Gastroesophageal sphincter (tissue), 4 donors: ENCODE measurements at regions not wholly inside any gene's neighbourhood (a gene's known extent, or its start where the extent isn't known, plus 50 kb on each side); places are given as distances from the start of the nearest gene placed in this dataset.
"Not testable (repeated sequence)": the region's sequence is repeated elsewhere in the genome, so short reads cannot be mapped to it uniquely, and the experiment has no call there.

ENCODE experiments used
- ATAC-seq: fragments of 150-250 bp; one replicate; pipeline ENCODE4 v1.9.1; 2016; ENCODE audit warnings: mild to moderate bottlenecking, moderate library complexity
- H3K27ac ChIP-seq, 4 donors: fragments of 200-600 bp; sonication (generic) in 3 of 4; 1 replicate in 3 of 4; 2 replicates in 1 of 4; pipeline ENCODE4 v1.5.1; 2016 to 2019
- H3K27me3 ChIP-seq: fragments of 200-600 bp; sonication (generic); one replicate; pipeline ENCODE4 v1.5.1; 2019
- H3K36me3 ChIP-seq, 2 donors: fragments of 200-600 bp; sonication (generic); one replicate each; pipeline ENCODE4 v1.5.1; 2019; ENCODE audit warnings: control low read depth in 1 of 2
- H3K4me1 ChIP-seq, 3 donors: fragments of 200-600 bp; sonication (generic); 1 replicate in 2 of 3; 2 replicates in 1 of 3; pipeline ENCODE4 v1.5.1; 2016 to 2019; ENCODE audit warnings: control low read depth in 2 of 3
- H3K4me3 ChIP-seq, 2 donors: fragments of 200-600 bp; sonication (generic); one replicate each; pipeline ENCODE4 v1.5.1; 2019; ENCODE audit warnings: mild to moderate bottlenecking in 1 of 2, moderate library complexity in 1 of 2
- H3K9me3 ChIP-seq, 3 donors: fragments of 200-600 bp; sonication (generic); one replicate each; pipeline ENCODE4 v1.5.1; 2017 to 2019; ENCODE audit warnings: control low read depth in 2 of 3
- EP300 ChIP-seq: sonication (generic); formaldehyde crosslinking; IDR thresholded peaks from one replicate; pipeline ENCODE4 v1.6.1; 2017; ENCODE audit warnings: antibody characterized with exemption, mild to moderate bottlenecking
- POLR2A ChIP-seq, 2 donors: fragments of 450-650 bp; IDR thresholded peaks; one replicate each; pipeline ENCODE4 v1.6.1; 2017; ENCODE audit warnings: antibody characterized with exemption in 2 of 2, mild to moderate bottlenecking in 2 of 2, moderate library complexity in 1 of 2
- POLR2AphosphoS5 ChIP-seq: sonication (generic); formaldehyde crosslinking; IDR thresholded peaks from one replicate; pipeline ENCODE4 v1.6.1; 2017; ENCODE audit warnings: antibody characterized with exemption
- WGBS, 2 donors: methylation state at CpG; one replicate each; pipeline ENCODE4 v1.1.5; 2018; ENCODE audit warnings: low coverage in 1 of 2; 5-methylcytosine and 5-hydroxymethylcytosine counted together
- TF ChIP-seq, protein P1 (sequence below), 4 experiments: fragments of 200-600 bp in 2 of 4; fragments of 450-650 bp in 2 of 4; sonication (generic) in 1 of 4; IDR thresholded peaks; one replicate each; pipeline ENCODE4 v1.5.1; 2017 to 2019; ENCODE audit warnings: antibody characterized with exemption in 4 of 4, mild to moderate bottlenecking in 2 of 4, moderate library complexity in 2 of 4

DNA sequence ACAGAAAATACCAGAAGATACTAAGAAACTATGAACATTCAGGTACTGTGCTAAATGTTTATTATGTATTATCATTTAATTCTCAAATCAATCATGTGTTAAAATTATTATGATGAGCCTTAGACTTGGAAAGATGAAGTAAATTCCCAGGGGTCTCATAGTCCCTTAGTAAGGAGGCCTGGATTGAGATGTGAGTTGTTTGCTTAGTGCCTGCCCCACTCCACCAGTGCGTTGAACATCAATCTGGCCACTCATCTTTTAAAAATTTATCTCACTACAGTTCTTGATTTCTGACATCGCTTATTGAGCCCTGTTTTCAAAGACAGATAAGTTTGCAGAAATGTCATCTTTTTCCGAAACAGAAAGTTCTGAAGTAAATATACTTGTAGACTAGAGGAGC, 618.4 kb upstream of the SEMA3D start:
- H3K27ac ChIP-seq: no peak overlapping the region
- H3K27me3 ChIP-seq: no peaks in the 10 kb centered on the region
- H3K9me3 ChIP-seq: no peaks in the 10 kb centered on the region
- 58 to 70% methylated on average over 3 of the region's 3 CpGs for WGBS, 2 donors
- TF ChIP-seq, protein P1, sequence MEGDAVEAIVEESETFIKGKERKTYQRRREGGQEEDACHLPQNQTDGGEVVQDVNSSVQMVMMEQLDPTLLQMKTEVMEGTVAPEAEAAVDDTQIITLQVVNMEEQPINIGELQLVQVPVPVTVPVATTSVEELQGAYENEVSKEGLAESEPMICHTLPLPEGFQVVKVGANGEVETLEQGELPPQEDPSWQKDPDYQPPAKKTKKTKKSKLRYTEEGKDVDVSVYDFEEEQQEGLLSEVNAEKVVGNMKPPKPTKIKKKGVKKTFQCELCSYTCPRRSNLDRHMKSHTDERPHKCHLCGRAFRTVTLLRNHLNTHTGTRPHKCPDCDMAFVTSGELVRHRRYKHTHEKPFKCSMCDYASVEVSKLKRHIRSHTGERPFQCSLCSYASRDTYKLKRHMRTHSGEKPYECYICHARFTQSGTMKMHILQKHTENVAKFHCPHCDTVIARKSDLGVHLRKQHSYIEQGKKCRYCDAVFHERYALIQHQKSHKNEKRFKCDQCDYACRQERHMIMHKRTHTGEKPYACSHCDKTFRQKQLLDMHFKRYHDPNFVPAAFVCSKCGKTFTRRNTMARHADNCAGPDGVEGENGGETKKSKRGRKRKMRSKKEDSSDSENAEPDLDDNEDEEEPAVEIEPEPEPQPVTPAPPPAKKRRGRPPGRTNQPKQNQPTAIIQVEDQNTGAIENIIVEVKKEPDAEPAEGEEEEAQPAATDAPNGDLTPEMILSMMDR (IDR thresholded peaks at IDR 0.05): no peak
- TF ChIP-seq EP300 (no peak), POLR2A (IDR thresholded peaks at IDR 0.05) (no peak), POLR2AphosphoS5 (no peak)
- H3K4me1 ChIP-seq: no peaks in the 10 kb centered on the region
- H3K4me3 ChIP-seq: no peak overlapping the region
- H3K36me3 ChIP-seq: no peaks in the 10 kb centered on the region
- ATAC-seq: no peak

DNA sequence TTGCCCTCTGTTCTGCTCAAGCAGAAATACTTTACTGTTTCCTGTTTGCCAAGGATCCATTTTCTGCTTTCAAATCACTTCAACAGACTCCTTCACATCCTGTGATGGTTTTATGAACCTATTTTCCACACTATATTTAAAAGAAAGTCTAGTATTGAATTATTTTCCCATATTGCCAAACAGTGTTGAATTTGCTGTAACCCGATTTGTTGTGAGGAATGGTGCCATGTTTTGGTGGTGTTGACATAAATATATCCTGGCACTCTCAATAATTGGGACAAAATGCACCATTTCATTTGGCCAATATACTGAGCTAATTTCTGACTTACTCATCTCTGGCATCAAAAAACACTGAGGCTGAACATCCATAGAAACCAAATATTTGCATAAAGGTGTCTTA, 615.4 kb upstream of the SEMA3D start:
- H3K27ac ChIP-seq: no peak overlapping the region
- H3K36me3 ChIP-seq: no peaks in the 10 kb centered on the region
- TF ChIP-seq, protein P1 (IDR thresholded peaks at IDR 0.05): no peak
- TF ChIP-seq POLR2AphosphoS5 (no peak), EP300 (no peak), POLR2A (IDR thresholded peaks at IDR 0.05) (no peak)
- no peaks in the 10 kb centered on the region for H3K9me3 ChIP-seq
- H3K4me3 ChIP-seq: no peak overlapping the region
- no peaks in the 10 kb centered on the region for H3K4me1 ChIP-seq
- WGBS, 2 donors: 82 to 100% methylated on average over 1 of the region's 1 CpG
- no peaks in the 10 kb centered on the region for H3K27me3 ChIP-seq
- no peak for ATAC-seq

DNA sequence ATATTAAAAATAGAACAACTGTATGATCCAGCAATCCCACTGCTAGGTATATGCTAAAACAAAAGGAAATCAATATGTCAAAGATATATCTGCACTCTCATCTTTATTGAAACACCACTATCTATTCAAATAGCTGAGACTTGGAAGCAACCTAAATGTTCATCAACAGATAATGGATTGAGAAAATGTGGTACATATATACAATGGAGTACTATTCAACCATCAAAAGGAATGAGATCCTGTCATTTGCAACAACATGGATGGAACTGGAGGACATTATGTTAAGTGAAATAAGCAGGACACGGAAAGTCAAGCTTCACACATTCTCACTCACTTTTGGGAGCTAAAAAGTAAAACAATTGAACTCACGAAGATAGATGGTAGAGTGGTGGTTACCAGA, 610.1 kb upstream of the SEMA3D start:
- ATAC-seq: no peak
- Histone ChIP-seq H3K4me1 (no peaks in the 10 kb centered on the region), H3K9me3 (peaks cover 0 to 5% (median 0%) of the 10 kb centered on the region in 3 donors), H3K36me3 (no peaks in the 10 kb centered on the region), H3K27me3 (no peaks in the 10 kb centered on the region), H3K27ac (no peak overlapping the region), H3K4me3 (no peak overlapping the region)
- TF ChIP-seq, protein P1 (IDR thresholded peaks at IDR 0.05): no peak
- TF ChIP-seq POLR2AphosphoS5: no peak
- TF ChIP-seq EP300: no peak
- no peak for TF ChIP-seq POLR2A (IDR thresholded peaks at IDR 0.05)
- whole genome bisulfite sequencing, 2 donors: 81 to 94% methylated on average over 2 of the region's 2 CpGs

DNA sequence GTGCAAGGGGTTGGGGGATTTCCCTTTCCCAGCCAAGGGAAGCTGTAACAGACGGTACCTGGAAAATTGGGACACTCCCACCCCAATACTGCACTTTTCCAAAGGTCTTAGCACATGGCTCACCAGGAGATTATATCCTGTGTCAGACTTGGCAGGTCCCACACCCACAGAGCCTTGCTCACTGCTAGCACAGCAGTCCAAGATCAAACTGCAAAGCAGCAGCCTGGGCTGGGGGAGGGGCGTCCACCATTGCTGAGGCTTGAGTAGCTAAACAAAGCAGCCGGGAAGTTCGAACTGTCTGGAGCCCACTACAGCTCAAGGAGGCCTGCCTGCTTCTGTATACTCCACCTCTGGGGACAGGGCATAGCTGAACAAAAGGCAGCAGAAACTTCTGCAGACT, 604.2 kb upstream of the SEMA3D start:
- peaks cover 0 to 14% (median 1%) of the 10 kb centered on the region in 3 donors for H3K9me3 ChIP-seq
- ATAC-seq, H3K4me1 ChIP-seq, H3K36me3 ChIP-seq, H3K27me3 ChIP-seq, H3K4me3 ChIP-seq, H3K27ac ChIP-seq: not testable (repeated sequence)
- 60% methylated on average over 1 of the region's 4 CpGs; no CpG with 5 or more reads in 1 of the 2 donors for whole genome bisulfite sequencing, 2 donors

DNA sequence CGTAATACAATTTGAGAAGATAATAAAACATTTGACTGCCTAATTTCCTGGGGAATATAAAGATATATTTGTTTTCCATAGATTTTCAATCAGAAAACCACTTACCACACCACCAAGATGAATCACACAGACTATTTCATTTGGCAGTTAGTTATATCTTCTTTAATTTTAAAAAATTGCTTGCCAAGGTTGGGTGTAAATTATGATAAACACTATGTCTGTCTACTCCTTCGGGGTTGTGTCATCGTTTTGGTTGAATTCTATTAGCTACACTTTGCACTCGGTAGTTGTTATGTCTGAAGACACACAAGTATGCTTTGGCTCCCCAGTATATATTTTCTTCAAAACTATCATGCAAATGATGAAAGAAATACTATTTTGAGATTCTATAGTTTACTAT, 594.8 kb upstream of the SEMA3D start:
- 31 to 57% methylated on average over 4 of the region's 4 CpGs for WGBS, 2 donors
- Histone ChIP-seq H3K27ac (no peak overlapping the region), H3K27me3 (no peaks in the 10 kb centered on the region), H3K4me1 (no peaks in the 10 kb centered on the region), H3K4me3 (no peak overlapping the region), H3K9me3 (peaks cover 0 to 12% (median 0%) of the 10 kb centered on the region in 3 donors), H3K36me3 (no peaks in the 10 kb centered on the region)
- ATAC-seq: no peak
- TF ChIP-seq, protein P1 (IDR thresholded peaks at IDR 0.05): no peak
- TF ChIP-seq POLR2AphosphoS5: no peak
